HG03066 (cell line): ENCODE measurements at regions not wholly inside any gene's neighbourhood (a gene's known extent, or its start where the extent isn't known, plus 50 kb on each side); places are given as distances from the start of the nearest gene placed in this dataset.
"Not testable (repeated sequence)": the region's sequence is repeated elsewhere in the genome, so short reads cannot be mapped to it uniquely, and the experiment has no call there.

Experiments
- ATAC-seq: cut with Tn5 transposase; IDR thresholded peaks from one replicate; pipeline ENCODE4 v1.9.1; 2021; ENCODE audit warnings: low read depth; ENCODE audit not compliant: unreplicated experiment

GRCh38 chr11:38491986-38492385, 1894.0 kb upstream of the RAG2 start:
- ATAC-seq: no peak

- no peak for ATAC-seq
Observed at GRCh38 chr11:38481391-38481790, 1883.4 kb upstream of the RAG2 start.

GRCh38 chr11:38476808-38477575, 1879.0 kb upstream of the RAG2 start:
- ATAC-seq: no peak

GRCh38 chr11:38461751-38462150, 1863.7 kb upstream of the RAG2 start:
- ATAC-seq: no peak

- ATAC-seq: no peak
Observed at GRCh38 chr11:38460896-38461295, 1862.9 kb upstream of the RAG2 start.

- ATAC-seq: no peak
Observed at GRCh38 chr11:38460429-38460828, 1862.4 kb upstream of the RAG2 start.

GRCh38 chr11:38456371-38456770, 1858.3 kb upstream of the RAG2 start:
- ATAC-seq: no peak

GRCh38 chr11:38448284-38448683, 1850.2 kb upstream of the RAG2 start:
- ATAC-seq: no peak

- ATAC-seq: no peak
Observed at GRCh38 chr11:38446336-38446735, 1848.3 kb upstream of the RAG2 start.

- no peak for ATAC-seq
Observed at GRCh38 chr11:38438091-38438490, 1840.1 kb upstream of the RAG2 start.

- ATAC-seq: no peak
Observed at GRCh38 chr11:38425578-38425977, 1827.5 kb upstream of the RAG2 start.

- no peak for ATAC-seq
Observed at GRCh38 chr11:38423042-38423441, 1825.0 kb upstream of the RAG2 start.

- no peak for ATAC-seq
Observed at GRCh38 chr11:38416141-38416540, 1818.1 kb upstream of the RAG2 start.

- ATAC-seq: no peak
Observed at GRCh38 chr11:38411149-38411548, 1813.1 kb upstream of the RAG2 start.

- no peak for ATAC-seq
Observed at GRCh38 chr11:38402063-38402462, 1804.0 kb upstream of the RAG2 start.

GRCh38 chr11:38392176-38392575, 1794.1 kb upstream of the RAG2 start:
- ATAC-seq: no peak

GRCh38 chr11:38384568-38384967, 1786.5 kb upstream of the RAG2 start:
- ATAC-seq: no peak

- no peak for ATAC-seq
Observed at GRCh38 chr11:38365274-38365673, 1767.2 kb upstream of the RAG2 start.

- ATAC-seq: no peak
Observed at GRCh38 chr11:38356255-38356654, 1758.2 kb upstream of the RAG2 start.

- no peak for ATAC-seq
Observed at GRCh38 chr11:38345286-38345685, 1747.2 kb upstream of the RAG2 start.

- ATAC-seq: not testable (repeated sequence)
Observed at GRCh38 chr11:38341612-38342011, 1743.6 kb upstream of the RAG2 start.

GRCh38 chr11:38339835-38340440, 1741.9 kb upstream of the RAG2 start:
- ATAC-seq: no peak
